ENCODE measurements at regions not wholly inside any gene's neighbourhood (a gene's known extent, or its start where the extent isn't known, plus 50 kb on each side); places are given as distances from the start of the nearest gene placed in this dataset.

DNA sequence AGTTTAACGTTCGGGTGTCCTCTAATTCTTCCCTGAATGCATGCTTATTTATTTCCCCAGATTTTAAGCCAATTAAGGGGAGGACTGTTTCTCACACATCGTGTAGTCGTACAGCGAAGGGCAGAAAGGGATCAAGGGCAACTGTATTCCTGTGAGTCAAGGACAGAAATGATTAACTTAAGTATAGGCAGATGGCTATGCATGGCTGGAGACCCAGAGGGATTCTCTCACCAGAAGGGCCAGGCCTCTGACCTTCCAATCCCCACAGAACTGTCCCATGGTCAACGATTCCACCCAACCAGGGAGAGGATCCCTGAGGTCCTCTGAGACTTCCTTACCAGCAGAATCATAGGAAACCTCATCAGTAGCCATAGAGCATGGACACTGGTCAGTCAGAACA lies 161.8 kb upstream of the MAP1B start:
- Histone ChIP-seq H3K9me3 (ENCODE audit: low read length) (peaks cover 5% of the 10 kb centered on the region; the same call in 1 of the 2 replicates), H2AFZ (ENCODE audit: low read length) (no peak overlapping the region), H3K4me2 (ENCODE audit: low read depth, low read length) (no peak overlapping the region), H3K4me1 (ENCODE audit: insufficient read depth, low read length) (no peaks in the 10 kb centered on the region), H3K79me2 (ENCODE audit: insufficient read depth, low read length) (no peaks in the 10 kb centered on the region), H3K4me3 (replicated peaks in 1 of 3; ENCODE audit: insufficient read depth in 1 of 3, low read depth in 2 of 3, low read length in 3 of 3) (no peak overlapping the region), H3K9ac (ENCODE audit: insufficient read depth, low read depth, low read length) (no peak overlapping the region), H4K20me1 (ENCODE audit: insufficient read depth, low read length) (no peaks in the 10 kb centered on the region), H3K27ac (ENCODE audit: extremely low read length, insufficient read depth, low read length) (no peak overlapping the region), H3K36me3 (replicated peaks in 1 of 2; ENCODE audit: control insufficient read depth in 1 of 2, insufficient read depth in 2 of 2, low read length in 2 of 2) (no peaks in the 10 kb centered on the region), H3K27me3 (ENCODE audit: control insufficient read depth in 1 of 2, insufficient read depth in 2 of 2, low read length in 2 of 2) (peaks cover 0 to 6% of the 10 kb centered on the region in 2 experiments; a peak in 1 of 5 replicates)
- ChIA-PET POLR2A (no interaction called here), CTCF (ENCODE audit: low intra/inter-chr PET ratio, low total read pairs) (no interaction called here)
- in situ Hi-C loops (cut with HindIII; ENCODE audit: extremely low pct_ligation_motif_present, low pct_unique_long_range_greater_than_20kb) (no loop called here), intact Hi-C loops (cut with micrococcal nuclease; ENCODE audit: unreplicated experiment) (no loop called here)
- ATAC-seq (no peak; the same call in 2 of the 3 replicates), DNase-seq (ENCODE audit: low spot score) (no peak), FAIRE-seq (no peak)
- 22% methylated on average over 5 of the region's 6 CpGs for WGBS (ENCODE audit: low lambda C conversion rate)
- no TSS peak for BruUV-seq (replicated peaks)
- TF ChIP-seq KDM3A (CRISPR knock-in tag; IDR thresholded peaks at IDR 0.05; ENCODE audit: low read depth) (no peak), KAT7 (CRISPR knock-in tag; IDR thresholded peaks at IDR 0.05; ENCODE audit: borderline replicate concordance) (no peak), NR3C1 (CRISPR knock-in tag; IDR thresholded peaks at IDR 0.05) (no peak), MED1 (CRISPR knock-in tag; IDR thresholded peaks at IDR 0.05) (no peak), ZNF296 (CRISPR knock-in tag; conservative IDR thresholded peaks at IDR 0.05) (no peak), ZNF674 (CRISPR knock-in tag; IDR thresholded peaks at IDR 0.05; ENCODE audit: low read depth) (no peak), MIER3 (CRISPR knock-in tag; IDR thresholded peaks at IDR 0.05; ENCODE audit: borderline replicate concordance) (no peak), NCOR1 (IDR thresholded peaks at IDR 0.05; ENCODE audit: borderline replicate concordance, low read length) (no peak), ZSCAN12 (CRISPR knock-in tag; IDR thresholded peaks at IDR 0.05) (no peak), GZF1 (CRISPR knock-in tag; IDR thresholded peaks at IDR 0.05) (no peak), SETDB1 (CRISPR knock-in tag; IDR thresholded peaks at IDR 0.05; ENCODE audit: borderline replicate concordance) (no peak), ZNF3 (CRISPR knock-in tag; IDR thresholded peaks at IDR 0.05) (no peak), SMARCC2 (IDR thresholded peaks at IDR 0.05) (no peak)
- TF ChIP-seq, protein P1, sequence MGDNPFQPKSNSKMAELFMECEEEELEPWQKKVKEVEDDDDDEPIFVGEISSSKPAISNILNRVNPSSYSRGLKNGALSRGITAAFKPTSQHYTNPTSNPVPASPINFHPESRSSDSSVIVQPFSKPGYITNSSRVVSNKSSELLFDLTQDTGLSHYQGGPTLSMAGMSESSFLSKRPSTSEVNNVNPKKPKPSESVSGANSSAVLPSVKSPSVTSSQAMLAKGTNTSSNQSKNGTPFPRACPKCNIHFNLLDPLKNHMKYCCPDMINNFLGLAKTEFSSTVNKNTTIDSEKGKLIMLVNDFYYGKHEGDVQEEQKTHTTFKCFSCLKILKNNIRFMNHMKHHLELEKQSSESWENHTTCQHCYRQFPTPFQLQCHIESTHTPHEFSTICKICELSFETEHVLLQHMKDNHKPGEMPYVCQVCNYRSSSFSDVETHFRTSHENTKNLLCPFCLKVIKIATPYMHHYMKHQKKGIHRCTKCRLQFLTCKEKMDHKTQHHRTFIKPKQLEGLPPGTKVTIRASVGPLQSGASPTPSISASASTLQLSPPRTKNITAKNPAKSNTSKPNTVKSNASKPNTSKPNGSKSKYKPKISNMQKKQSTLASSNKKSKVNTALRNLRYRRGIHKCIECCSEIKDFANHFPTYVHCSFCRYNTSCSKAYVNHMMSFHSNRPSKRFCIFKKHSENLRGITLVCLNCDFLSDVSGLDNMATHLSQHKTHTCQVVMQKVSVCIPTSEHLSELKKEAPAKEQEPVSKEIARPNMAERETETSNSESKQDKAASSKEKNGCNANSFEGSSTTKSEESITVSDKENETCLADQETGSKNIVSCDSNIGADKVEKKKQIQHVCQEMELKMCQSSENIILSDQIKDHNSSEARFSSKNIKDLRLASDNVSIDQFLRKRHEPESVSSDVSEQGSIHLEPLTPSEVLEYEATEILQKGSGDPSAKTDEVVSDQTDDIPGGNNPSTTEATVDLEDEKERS (CRISPR knock-in tag; IDR thresholded peaks at IDR 0.05) = no peak
- TF ChIP-seq, protein P2, sequence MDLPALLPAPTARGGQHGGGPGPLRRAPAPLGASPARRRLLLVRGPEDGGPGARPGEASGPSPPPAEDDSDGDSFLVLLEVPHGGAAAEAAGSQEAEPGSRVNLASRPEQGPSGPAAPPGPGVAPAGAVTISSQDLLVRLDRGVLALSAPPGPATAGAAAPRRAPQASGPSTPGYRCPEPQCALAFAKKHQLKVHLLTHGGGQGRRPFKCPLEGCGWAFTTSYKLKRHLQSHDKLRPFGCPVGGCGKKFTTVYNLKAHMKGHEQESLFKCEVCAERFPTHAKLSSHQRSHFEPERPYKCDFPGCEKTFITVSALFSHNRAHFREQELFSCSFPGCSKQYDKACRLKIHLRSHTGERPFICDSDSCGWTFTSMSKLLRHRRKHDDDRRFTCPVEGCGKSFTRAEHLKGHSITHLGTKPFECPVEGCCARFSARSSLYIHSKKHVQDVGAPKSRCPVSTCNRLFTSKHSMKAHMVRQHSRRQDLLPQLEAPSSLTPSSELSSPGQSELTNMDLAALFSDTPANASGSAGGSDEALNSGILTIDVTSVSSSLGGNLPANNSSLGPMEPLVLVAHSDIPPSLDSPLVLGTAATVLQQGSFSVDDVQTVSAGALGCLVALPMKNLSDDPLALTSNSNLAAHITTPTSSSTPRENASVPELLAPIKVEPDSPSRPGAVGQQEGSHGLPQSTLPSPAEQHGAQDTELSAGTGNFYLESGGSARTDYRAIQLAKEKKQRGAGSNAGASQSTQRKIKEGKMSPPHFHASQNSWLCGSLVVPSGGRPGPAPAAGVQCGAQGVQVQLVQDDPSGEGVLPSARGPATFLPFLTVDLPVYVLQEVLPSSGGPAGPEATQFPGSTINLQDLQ (CRISPR knock-in tag; IDR thresholded peaks at IDR 0.05) = no peak
- TF ChIP-seq, protein P3, sequence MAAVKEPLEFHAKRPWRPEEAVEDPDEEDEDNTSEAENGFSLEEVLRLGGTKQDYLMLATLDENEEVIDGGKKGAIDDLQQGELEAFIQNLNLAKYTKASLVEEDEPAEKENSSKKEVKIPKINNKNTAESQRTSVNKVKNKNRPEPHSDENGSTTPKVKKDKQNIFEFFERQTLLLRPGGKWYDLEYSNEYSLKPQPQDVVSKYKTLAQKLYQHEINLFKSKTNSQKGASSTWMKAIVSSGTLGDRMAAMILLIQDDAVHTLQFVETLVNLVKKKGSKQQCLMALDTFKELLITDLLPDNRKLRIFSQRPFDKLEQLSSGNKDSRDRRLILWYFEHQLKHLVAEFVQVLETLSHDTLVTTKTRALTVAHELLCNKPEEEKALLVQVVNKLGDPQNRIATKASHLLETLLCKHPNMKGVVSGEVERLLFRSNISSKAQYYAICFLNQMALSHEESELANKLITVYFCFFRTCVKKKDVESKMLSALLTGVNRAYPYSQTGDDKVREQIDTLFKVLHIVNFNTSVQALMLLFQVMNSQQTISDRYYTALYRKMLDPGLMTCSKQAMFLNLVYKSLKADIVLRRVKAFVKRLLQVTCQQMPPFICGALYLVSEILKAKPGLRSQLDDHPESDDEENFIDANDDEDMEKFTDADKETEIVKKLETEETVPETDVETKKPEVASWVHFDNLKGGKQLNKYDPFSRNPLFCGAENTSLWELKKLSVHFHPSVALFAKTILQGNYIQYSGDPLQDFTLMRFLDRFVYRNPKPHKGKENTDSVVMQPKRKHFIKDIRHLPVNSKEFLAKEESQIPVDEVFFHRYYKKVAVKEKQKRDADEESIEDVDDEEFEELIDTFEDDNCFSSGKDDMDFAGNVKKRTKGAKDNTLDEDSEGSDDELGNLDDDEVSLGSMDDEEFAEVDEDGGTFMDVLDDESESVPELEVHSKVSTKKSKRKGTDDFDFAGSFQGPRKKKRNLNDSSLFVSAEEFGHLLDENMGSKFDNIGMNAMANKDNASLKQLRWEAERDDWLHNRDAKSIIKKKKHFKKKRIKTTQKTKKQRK (IDR thresholded peaks at IDR 0.05; ENCODE audit: low read length) = no peak
- TF ChIP-seq, protein P4, sequence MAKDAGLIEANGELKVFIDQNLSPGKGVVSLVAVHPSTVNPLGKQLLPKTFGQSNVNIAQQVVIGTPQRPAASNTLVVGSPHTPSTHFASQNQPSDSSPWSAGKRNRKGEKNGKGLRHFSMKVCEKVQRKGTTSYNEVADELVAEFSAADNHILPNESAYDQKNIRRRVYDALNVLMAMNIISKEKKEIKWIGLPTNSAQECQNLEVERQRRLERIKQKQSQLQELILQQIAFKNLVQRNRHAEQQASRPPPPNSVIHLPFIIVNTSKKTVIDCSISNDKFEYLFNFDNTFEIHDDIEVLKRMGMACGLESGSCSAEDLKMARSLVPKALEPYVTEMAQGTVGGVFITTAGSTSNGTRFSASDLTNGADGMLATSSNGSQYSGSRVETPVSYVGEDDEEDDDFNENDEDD (CRISPR knock-in tag; IDR thresholded peaks at IDR 0.05; ENCODE audit: borderline replicate concordance) = no peak
